AG04450 (cell line): ENCODE measurements at regions not wholly inside any gene's neighbourhood (a gene's known extent, or its start where the extent isn't known, plus 50 kb on each side); places are given as distances from the start of the nearest gene placed in this dataset.

Experiments
- CTCF ChIA-PET: fragments of 300-600, 350-600 bp; formaldehyde crosslinking; extraction: SDS; loops from one replicate; lab custom pipeline; 2022; ENCODE audit warnings: antibody characterized with exemption, inconsistent platforms; lab: Charles Lee
- POLR2A ChIA-PET: fragments of 350-600 bp; formaldehyde crosslinking; extraction: SDS; loops from one replicate; lab custom pipeline; 2021; ENCODE audit warnings: antibody characterized with exemption, inconsistent platforms; lab: Yijun Ruan, JAX
- DNase-seq: peaks from one replicate; pipeline ENCODE4 v3.0.0-alpha.2; 2011; ENCODE audit warnings: low read depth, low spot score
- H3K27ac ChIP-seq: one replicate; pipeline ENCODE4 v1.5.1; 2012; ENCODE audit warnings: low read depth, low read length, control low read depth
- H3K27me3 ChIP-seq: one replicate; pipeline ENCODE4 v1.6.0; 2012; ENCODE audit warnings: low read length; ENCODE audit not compliant: control insufficient read depth, insufficient read depth
- H3K4me3 ChIP-seq: 2 replicates; pipeline ENCODE4 v1.5.1; 2011; ENCODE audit warnings: mild to moderate bottlenecking, low read depth, low read length, control low read depth
- H3K9me3 ChIP-seq: 2 replicates; pipeline ENCODE4 v1.5.1; 2012; ENCODE audit warnings: low read length; ENCODE audit not compliant: control insufficient read depth, insufficient read depth
- TF ChIP-seq, protein P1 (sequence below): IDR thresholded peaks from 2 replicates; pipeline ENCODE4 v1.5.1; 2011; ENCODE audit warnings: low read depth, low read length, control low read depth, inconsistent platforms

DNA sequence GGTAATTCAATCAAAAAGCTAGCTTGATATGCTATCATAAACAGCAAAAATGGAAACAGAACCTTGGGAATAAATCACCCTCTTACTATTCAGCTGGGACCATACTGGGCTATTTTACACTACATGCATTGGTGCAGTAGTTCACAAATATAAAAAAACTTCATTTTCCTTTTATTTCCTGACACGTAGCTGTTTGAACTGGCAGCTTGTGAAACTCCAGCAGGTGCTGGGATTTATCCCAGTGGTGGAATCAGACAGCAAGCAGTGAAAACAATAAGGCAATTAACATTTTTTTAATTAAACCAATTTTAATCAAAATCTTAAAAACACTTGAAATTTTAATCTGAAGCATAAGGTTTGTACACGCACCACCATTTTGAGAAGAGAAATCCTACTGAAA, 240.4 kb upstream of the IRX5 start:
- no peak for DNase-seq
- no peaks in the 10 kb centered on the region for H3K27me3 ChIP-seq
- TF ChIP-seq, protein P1, sequence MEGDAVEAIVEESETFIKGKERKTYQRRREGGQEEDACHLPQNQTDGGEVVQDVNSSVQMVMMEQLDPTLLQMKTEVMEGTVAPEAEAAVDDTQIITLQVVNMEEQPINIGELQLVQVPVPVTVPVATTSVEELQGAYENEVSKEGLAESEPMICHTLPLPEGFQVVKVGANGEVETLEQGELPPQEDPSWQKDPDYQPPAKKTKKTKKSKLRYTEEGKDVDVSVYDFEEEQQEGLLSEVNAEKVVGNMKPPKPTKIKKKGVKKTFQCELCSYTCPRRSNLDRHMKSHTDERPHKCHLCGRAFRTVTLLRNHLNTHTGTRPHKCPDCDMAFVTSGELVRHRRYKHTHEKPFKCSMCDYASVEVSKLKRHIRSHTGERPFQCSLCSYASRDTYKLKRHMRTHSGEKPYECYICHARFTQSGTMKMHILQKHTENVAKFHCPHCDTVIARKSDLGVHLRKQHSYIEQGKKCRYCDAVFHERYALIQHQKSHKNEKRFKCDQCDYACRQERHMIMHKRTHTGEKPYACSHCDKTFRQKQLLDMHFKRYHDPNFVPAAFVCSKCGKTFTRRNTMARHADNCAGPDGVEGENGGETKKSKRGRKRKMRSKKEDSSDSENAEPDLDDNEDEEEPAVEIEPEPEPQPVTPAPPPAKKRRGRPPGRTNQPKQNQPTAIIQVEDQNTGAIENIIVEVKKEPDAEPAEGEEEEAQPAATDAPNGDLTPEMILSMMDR, result no peak
- ChIA-PET POLR2A (no interaction called here), CTCF (no interaction called here)
- H3K27ac ChIP-seq, result no peak overlapping the region
- H3K9me3 ChIP-seq, result peaks cover 6% of the 10 kb centered on the region; the same call in 1 of the 2 replicates
- no peak overlapping the region for H3K4me3 ChIP-seq

DNA sequence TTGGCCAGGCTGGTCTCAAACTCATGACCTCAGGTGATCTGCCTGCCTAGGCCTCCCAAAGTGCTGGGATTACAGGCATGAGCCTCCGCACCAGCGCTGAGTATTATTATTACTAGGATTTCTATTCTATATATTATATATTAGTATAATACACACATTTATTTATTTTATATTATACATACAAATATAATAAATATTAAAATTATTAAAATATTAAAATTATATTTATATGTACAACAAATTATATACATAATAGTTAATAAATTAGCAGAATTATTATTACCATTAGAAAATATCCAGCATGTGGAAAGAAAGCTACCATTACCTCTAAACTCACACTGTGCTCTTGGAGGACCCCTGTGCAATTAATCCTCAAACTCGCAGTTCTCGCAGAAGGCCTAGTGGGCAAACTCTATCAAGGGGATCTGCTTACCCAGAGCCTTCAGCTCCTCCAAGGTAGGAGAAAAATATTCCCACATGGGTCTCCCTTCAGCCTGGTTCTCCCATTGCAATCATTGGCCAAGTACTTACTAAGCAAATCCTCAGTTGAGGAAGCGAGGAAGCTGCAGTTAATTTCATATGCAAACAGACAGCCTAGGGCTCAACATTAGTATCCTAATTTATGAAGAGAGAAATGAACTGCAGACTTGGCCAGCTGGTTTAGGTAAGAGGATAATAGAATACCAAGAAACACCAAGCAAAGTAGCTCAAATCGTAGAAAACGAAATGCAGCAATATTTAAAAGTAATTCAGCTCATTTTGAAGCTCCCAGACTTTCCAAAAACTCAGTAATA, 241.4 kb upstream of the IRX5 start:
- POLR2A ChIA-PET, result no interaction called here
- no peak for DNase-seq
- no peak overlapping the region for H3K4me3 ChIP-seq
- H3K27me3 ChIP-seq, result no peaks in the 10 kb centered on the region
- CTCF ChIA-PET, result no interaction called here
- TF ChIP-seq, protein P1, result no peak
- H3K9me3 ChIP-seq, result peaks cover 6% of the 10 kb centered on the region; the same call in 1 of the 2 replicates
- H3K27ac ChIP-seq, result no peak overlapping the region

DNA sequence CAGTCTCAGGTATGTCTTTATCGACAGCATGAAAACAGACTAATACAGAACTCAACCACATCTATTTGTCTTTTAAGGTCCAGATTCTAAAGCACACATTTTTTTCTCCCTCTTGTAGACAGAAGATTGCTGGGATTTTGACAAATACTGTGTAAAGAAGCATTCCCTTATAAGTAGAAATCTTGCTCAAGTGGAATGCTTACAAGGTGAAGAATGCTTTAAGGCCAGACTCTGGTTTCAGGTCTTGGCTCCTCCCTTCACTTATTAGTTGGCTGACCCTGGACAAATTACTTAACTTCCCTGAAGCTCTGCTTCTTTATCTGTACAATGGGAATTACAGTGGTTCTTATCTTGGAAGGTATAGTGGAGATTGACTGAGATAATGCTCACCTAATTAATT, 242.3 kb upstream of the IRX5 start:
- POLR2A ChIA-PET, result no interaction called here
- Histone ChIP-seq H3K27me3 (no peaks in the 10 kb centered on the region), H3K4me3 (no peak overlapping the region), H3K27ac (no peak overlapping the region), H3K9me3 (peaks cover 6% of the 10 kb centered on the region; the same call in 1 of the 2 replicates)
- no peak for DNase-seq
- TF ChIP-seq, protein P1, result no peak
- CTCF ChIA-PET, result no interaction called here

DNA sequence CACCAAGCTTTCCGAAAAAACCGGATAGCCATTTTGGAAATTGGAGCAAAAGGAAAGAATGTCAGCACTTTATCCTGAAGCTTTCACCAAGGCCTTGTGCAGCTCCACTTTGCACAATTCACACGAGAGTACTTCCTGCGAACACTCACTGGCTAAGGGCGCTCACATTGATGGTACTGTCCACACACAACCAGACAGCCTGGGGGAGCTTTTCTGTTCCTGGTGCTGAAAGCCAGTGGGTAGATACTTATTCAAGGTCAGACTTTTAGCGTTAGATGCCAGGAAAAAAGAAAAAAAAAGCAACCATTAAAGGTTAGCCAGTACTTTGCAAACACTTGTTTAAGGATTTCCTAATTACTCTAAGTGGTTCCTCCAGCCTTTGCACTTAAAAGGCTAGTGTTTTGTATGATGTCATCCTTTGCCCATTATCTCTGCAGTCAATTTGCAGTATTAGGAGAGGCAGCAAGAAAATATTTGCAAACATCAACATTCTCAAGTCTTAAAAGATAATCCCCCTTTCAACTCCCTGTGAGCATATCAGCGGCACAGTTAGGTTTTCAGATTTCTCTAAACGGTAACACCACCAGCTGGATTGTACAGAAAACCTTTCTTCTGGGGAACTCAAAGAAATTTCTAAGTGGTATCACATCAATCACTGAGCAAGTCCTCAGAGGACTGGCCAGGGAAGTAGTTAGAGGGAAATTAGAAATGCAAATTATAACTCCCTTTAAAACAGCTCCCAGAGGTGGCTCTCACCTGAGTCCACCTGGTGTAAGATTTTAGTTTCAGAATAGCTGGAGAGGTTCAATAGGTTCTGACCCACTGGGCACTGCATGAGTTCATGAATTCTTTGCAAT, 243.4 kb upstream of the IRX5 start:
- CTCF ChIA-PET, result no interaction called here
- no peaks in the 10 kb centered on the region; the same call in 1 of the 2 replicates for H3K9me3 ChIP-seq
- POLR2A ChIA-PET, result no interaction called here
- no peak overlapping the region for H3K27ac ChIP-seq
- TF ChIP-seq, protein P1, result no peak
- DNase-seq, result no peak
- no peak overlapping the region for H3K4me3 ChIP-seq
- no peaks in the 10 kb centered on the region for H3K27me3 ChIP-seq

- ChIA-PET POLR2A (no interaction called here), CTCF (no interaction called here)
- Histone ChIP-seq H3K9me3 (no peaks in the 10 kb centered on the region; the same call in 1 of the 2 replicates), H3K4me3 (no peak overlapping the region), H3K27me3 (no peaks in the 10 kb centered on the region), H3K27ac (no peak overlapping the region)
- DNase-seq, result no peak
- TF ChIP-seq, protein P1, result no peak
These were observed 245.0 kb upstream of the IRX5 start for GRCh38 chr16:54685682-54686081.
